DND-41 (cell line): ENCODE measurements at regions not wholly inside any gene's neighbourhood (a gene's known extent, or its start where the extent isn't known, plus 50 kb on each side); places are given as distances from the start of the nearest gene placed in this dataset.

Source experiments
- ATAC-seq: fragments of 200-7000 bp; cut with Tn5 transposase; 3 replicates; pipeline ENCODE4 v1.9.1; 2021; ENCODE audit warnings: low read depth; ENCODE audit not compliant: insufficient read depth
- DNase-seq: peaks from one replicate; pipeline ENCODE4 v3.0.0-alpha.2; 2020
- H2AFZ ChIP-seq: 2 replicates; pipeline ENCODE4 v1.6.0; 2012; ENCODE audit warnings: low read depth, low read length
- H3K27ac ChIP-seq: 2 replicates; pipeline ENCODE4 v1.5.1; 2012; ENCODE audit warnings: low read length, inconsistent platforms
- H3K27me3 ChIP-seq: fragments of 200-600 bp; sonication (generic); 2 replicates; pipeline ENCODE4 v1.6.0; 2012; ENCODE audit warnings: low read length, mild to moderate bottlenecking, inconsistent platforms; ENCODE audit not compliant: insufficient read depth, poor library complexity
- H3K36me3 ChIP-seq: 2 replicates; pipeline ENCODE4 v1.5.1; 2012; ENCODE audit warnings: low read length, inconsistent platforms; ENCODE audit not compliant: insufficient read depth
- H3K4me1 ChIP-seq: 2 replicates; pipeline ENCODE4 v1.5.1; 2012; ENCODE audit warnings: mild to moderate bottlenecking, low read length; ENCODE audit not compliant: insufficient read depth
- H3K4me2 ChIP-seq: 2 replicates; pipeline ENCODE4 v1.6.0; 2012; ENCODE audit warnings: mild to moderate bottlenecking, moderate library complexity, low read length, inconsistent platforms; ENCODE audit not compliant: insufficient read depth
- H3K4me3 ChIP-seq, 2 experiments: fragments of 200-600 bp in 1 of 2; shearing (Covaris generic) in 1 of 2; 2 replicates each; pipeline ENCODE4 v1.5.1; 2012 to 2016; ENCODE audit warnings: inconsistent platforms in 2 of 2, low read length in 2 of 2, mild to moderate bottlenecking in 2 of 2, low read depth in 1 of 2, moderate library complexity in 1 of 2
- H3K79me2 ChIP-seq: 2 replicates; pipeline ENCODE4 v1.6.0; 2012; ENCODE audit warnings: low read length, inconsistent platforms; ENCODE audit not compliant: insufficient read depth
- H3K9ac ChIP-seq: 2 replicates; pipeline ENCODE4 v1.6.0; 2012; ENCODE audit warnings: low read depth, mild to moderate bottlenecking, inconsistent platforms, low read length, moderate library complexity
- H3K9me3 ChIP-seq: 2 replicates; pipeline ENCODE4 v1.5.1; 2012; ENCODE audit warnings: low read length, moderate library complexity, mild to moderate bottlenecking, inconsistent platforms; ENCODE audit not compliant: insufficient read depth, severe bottlenecking
- H4K20me1 ChIP-seq: 2 replicates; pipeline ENCODE4 v1.6.0; 2012; ENCODE audit warnings: low read length; ENCODE audit not compliant: insufficient read depth
- EZH2 ChIP-seq: IDR thresholded peaks from 3 replicates; pipeline ENCODE4 v1.6.1; 2012; ENCODE audit warnings: borderline replicate concordance, low read depth, mild to moderate bottlenecking, moderate library complexity, low read length, inconsistent platforms; ENCODE audit not compliant: severe bottlenecking
- TF ChIP-seq, protein P1 (sequence below): IDR thresholded peaks from 2 replicates; pipeline ENCODE4 v1.5.1; 2012; ENCODE audit warnings: borderline replicate concordance, low read length, moderate library complexity, mild to moderate bottlenecking; ENCODE audit not compliant: poor library complexity, severe bottlenecking; ENCODE audit errors: extremely low read depth

DNA sequence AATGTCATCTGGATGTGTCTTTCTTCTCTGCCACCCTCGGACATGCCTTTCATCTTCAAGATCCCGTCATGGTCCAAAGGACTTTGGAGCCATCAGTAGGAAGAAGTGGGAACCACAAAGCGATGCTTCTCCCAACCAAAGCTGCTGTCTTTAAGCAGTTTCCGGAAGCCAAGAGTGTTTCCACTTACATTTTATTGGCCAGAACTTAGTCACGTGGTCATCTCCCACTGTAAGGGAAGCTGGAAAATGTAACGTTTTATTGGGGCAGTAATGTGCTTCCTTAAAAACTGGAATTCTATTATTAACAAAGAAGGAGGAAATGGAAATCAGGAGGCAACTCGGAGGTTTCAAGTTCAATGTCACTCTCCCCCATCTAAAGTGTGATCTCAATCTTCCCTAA, 170.8 kb downstream of the ATG4C start:
- TF ChIP-seq, protein P1, sequence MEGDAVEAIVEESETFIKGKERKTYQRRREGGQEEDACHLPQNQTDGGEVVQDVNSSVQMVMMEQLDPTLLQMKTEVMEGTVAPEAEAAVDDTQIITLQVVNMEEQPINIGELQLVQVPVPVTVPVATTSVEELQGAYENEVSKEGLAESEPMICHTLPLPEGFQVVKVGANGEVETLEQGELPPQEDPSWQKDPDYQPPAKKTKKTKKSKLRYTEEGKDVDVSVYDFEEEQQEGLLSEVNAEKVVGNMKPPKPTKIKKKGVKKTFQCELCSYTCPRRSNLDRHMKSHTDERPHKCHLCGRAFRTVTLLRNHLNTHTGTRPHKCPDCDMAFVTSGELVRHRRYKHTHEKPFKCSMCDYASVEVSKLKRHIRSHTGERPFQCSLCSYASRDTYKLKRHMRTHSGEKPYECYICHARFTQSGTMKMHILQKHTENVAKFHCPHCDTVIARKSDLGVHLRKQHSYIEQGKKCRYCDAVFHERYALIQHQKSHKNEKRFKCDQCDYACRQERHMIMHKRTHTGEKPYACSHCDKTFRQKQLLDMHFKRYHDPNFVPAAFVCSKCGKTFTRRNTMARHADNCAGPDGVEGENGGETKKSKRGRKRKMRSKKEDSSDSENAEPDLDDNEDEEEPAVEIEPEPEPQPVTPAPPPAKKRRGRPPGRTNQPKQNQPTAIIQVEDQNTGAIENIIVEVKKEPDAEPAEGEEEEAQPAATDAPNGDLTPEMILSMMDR, result no peak
- TF ChIP-seq EZH2, result no peak
- no peaks in the 10 kb centered on the region for H4K20me1 ChIP-seq
- no peak overlapping the region for H3K4me3 ChIP-seq
- H3K27ac ChIP-seq, result no peak overlapping the region
- no peaks in the 10 kb centered on the region for H3K79me2 ChIP-seq
- no peaks in the 10 kb centered on the region for H3K36me3 ChIP-seq
- H3K4me1 ChIP-seq, result no peaks in the 10 kb centered on the region
- H3K4me2 ChIP-seq, result no peak overlapping the region
- DNase-seq (no peak), ATAC-seq (no peak)
- no peak overlapping the region for H2AFZ ChIP-seq
- no peak overlapping the region for H3K9ac ChIP-seq
- peaks cover 5% of the 10 kb centered on the region for H3K27me3 ChIP-seq
- H3K9me3 ChIP-seq, result no peaks in the 10 kb centered on the region

DNA sequence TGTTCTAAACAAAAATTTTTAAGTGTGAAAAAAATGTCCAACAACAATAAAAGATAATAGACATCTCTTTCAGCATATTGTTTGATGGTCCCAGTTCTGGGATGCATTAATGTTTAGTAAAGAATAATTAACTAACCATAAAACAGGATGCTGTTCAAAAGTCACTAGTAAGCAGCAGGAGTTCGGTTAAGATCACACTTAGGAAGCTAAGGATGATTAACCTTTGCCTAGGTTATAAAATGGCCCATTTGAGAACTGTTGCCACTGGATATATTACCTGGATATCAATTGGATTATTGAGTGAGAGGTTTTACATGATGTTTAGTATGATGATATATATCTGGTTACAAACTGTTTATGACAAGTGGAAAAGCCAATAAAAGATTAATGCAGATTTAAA, 171.7 kb downstream of the ATG4C start:
- Histone ChIP-seq H3K4me3 (no peak overlapping the region), H3K9me3 (no peaks in the 10 kb centered on the region), H3K27me3 (peaks cover 5% of the 10 kb centered on the region), H4K20me1 (no peaks in the 10 kb centered on the region), H3K36me3 (no peaks in the 10 kb centered on the region), H3K4me2 (no peak overlapping the region), H3K4me1 (no peaks in the 10 kb centered on the region), H3K9ac (no peak overlapping the region), H3K79me2 (no peaks in the 10 kb centered on the region), H2AFZ (no peak overlapping the region), H3K27ac (no peak overlapping the region)
- TF ChIP-seq, protein P1, result no peak
- TF ChIP-seq EZH2, result no peak
- no peak for ATAC-seq
- no peak for DNase-seq

DNA sequence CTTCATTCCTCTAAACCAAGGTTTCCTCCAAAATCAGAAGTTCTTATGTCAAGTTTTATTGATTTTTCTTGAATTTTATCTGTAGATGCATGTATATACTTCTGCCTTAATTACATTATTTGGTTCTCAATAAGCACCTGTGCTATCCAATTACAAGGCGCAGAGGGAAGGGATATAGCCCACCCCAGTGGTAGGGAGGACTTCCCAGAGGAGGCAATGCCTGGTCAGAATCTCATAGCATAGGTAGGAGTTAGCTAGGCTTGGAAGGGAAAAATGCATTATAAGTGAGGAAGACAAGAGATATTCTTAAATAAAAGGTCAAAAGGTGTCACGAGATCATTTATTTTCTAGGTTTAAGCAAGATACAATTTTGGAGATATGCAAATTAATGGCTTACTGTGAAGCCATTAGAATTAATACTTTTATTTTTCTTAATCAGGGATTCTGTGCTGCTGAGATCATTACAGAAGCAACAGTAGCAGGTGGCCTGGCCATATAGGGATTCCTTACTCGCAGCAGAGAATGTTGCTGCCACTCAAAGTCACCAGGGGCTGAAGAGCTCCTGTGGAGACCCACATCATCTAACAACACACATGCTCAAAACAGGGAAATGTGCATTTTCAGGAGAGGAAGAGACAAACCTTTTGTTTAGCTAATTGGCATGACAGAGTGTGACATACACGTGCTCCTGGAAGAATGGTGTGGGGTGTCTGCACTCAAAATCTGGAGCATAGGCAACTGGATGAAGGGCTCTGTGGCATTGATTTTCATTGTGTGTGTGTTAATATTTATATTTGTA, 178.3 kb downstream of the ATG4C start:
- TF ChIP-seq EZH2, result no peak
- TF ChIP-seq, protein P1, result no peak
- Histone ChIP-seq H3K4me3 (no peak overlapping the region), H4K20me1 (peaks cover 4% of the 10 kb centered on the region; the same call in 1 of the 2 replicates), H3K9me3 (no peaks in the 10 kb centered on the region), H3K4me2 (no peak overlapping the region), H2AFZ (no peak overlapping the region), H3K79me2 (no peaks in the 10 kb centered on the region), H3K9ac (no peak overlapping the region), H3K27me3 (peaks cover 5% of the 10 kb centered on the region), H3K4me1 (no peaks in the 10 kb centered on the region), H3K36me3 (no peaks in the 10 kb centered on the region), H3K27ac (no peak overlapping the region)
- no peak for ATAC-seq
- DNase-seq, result no peak
